ENCODE measurements at regions not wholly inside any gene's neighbourhood (a gene's known extent, or its start where the extent isn't known, plus 50 kb on each side); places are given as distances from the start of the nearest gene placed in this dataset.

DNA sequence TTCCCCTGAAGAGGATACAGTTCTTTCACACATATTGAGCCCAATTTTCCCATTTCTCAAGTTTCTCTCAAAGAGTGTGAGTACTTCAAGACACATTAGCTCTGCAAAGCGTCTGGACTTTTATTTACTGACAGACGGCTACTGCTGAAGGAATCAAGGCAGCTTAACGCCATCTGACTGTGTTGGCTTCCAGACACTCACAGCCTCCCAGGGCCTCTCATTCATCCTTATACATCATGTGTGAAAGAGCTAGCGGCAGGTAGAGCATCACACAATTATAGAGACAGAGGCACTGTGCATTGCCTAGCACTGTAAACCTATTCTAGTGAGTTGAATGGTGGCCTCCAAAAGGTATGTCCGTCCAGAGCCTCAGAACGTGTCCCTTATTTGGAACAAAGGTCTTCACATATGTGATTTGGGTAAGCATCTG, 284.1 kb upstream of the STT3B start:
- Histone ChIP-seq H3K9me3 (ENCODE audit: control insufficient read depth, low read length) (no peaks in the 10 kb centered on the region), H3K4me1 (ENCODE audit: control insufficient read depth, insufficient read depth, low read length) (peaks cover 7% of the 10 kb centered on the region), H3K27ac (ENCODE audit: insufficient read depth, low read depth, low read length, poor library complexity, severe bottlenecking) (no peak overlapping the region), H3K27me3 (ENCODE audit: control insufficient read depth, insufficient read depth, low read length, poor library complexity, severe bottlenecking) (no peaks in the 10 kb centered on the region), H3K36me3 (ENCODE audit: control insufficient read depth, insufficient read depth, low read length) (no peaks in the 10 kb centered on the region), H3K4me3 (ENCODE audit: insufficient read depth, low read depth, low read length) (no peak overlapping the region)
- WGBS, 2 experiments = 93 to 94% methylated on average over 6 of the region's 6 CpGs

- Histone ChIP-seq H3K27ac (ENCODE audit: insufficient read depth, low read depth, low read length, poor library complexity, severe bottlenecking) (no peak overlapping the region), H3K4me1 (ENCODE audit: control insufficient read depth, insufficient read depth, low read length) (peaks cover 7% of the 10 kb centered on the region), H3K27me3 (ENCODE audit: control insufficient read depth, insufficient read depth, low read length, poor library complexity, severe bottlenecking) (no peaks in the 10 kb centered on the region), H3K4me3 (ENCODE audit: insufficient read depth, low read depth, low read length) (no peak overlapping the region), H3K9me3 (ENCODE audit: control insufficient read depth, low read length) (no peaks in the 10 kb centered on the region), H3K36me3 (ENCODE audit: control insufficient read depth, insufficient read depth, low read length) (no peaks in the 10 kb centered on the region)
These were observed 283.2 kb upstream of the STT3B start for GRCh38 chr3:31249545-31249944.

GRCh38 chr3:31250116-31250777, 282.5 kb upstream of the STT3B start:
- Histone ChIP-seq H3K4me3 (ENCODE audit: insufficient read depth, low read depth, low read length) (no peak overlapping the region), H3K27ac (ENCODE audit: insufficient read depth, low read depth, low read length, poor library complexity, severe bottlenecking) (no peak overlapping the region), H3K36me3 (ENCODE audit: control insufficient read depth, insufficient read depth, low read length) (no peaks in the 10 kb centered on the region), H3K9me3 (ENCODE audit: control insufficient read depth, low read length) (no peaks in the 10 kb centered on the region), H3K4me1 (ENCODE audit: control insufficient read depth, insufficient read depth, low read length) (peaks cover 7% of the 10 kb centered on the region), H3K27me3 (ENCODE audit: control insufficient read depth, insufficient read depth, low read length, poor library complexity, severe bottlenecking) (no peaks in the 10 kb centered on the region)
- 97 to 100% methylated on average over 1 of the region's 1 CpG for WGBS, 2 experiments

DNA sequence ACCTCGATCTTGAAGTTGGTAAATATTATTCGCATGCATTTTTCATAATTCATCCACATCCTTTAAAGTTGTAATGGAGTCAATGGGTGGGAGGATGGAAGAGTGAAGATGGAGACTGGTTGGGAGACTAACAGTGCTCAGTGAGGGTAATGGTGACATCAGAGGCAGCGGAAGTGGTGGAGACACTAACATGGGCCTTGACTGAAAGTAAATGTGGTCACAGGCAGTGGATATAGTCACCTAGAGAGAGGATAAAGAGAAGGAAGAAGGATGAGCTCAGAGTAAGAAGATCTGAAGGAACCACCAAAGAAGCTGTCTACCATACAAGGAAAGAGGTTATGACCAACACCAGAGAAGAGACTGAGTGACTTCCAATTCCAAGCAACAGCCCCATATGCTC, 281.6 kb upstream of the STT3B start:
- peaks cover 7% of the 10 kb centered on the region for H3K4me1 ChIP-seq (ENCODE audit: control insufficient read depth, insufficient read depth, low read length)
- 94 to 98% methylated on average over 1 of the region's 3 CpGs for WGBS, 2 experiments
- no peaks in the 10 kb centered on the region for H3K27me3 ChIP-seq (ENCODE audit: control insufficient read depth, insufficient read depth, low read length, poor library complexity, severe bottlenecking)
- H3K36me3 ChIP-seq (ENCODE audit: control insufficient read depth, insufficient read depth, low read length) = no peaks in the 10 kb centered on the region
- H3K27ac ChIP-seq (ENCODE audit: insufficient read depth, low read depth, low read length, poor library complexity, severe bottlenecking) = no peak overlapping the region
- H3K9me3 ChIP-seq (ENCODE audit: control insufficient read depth, low read length) = no peaks in the 10 kb centered on the region
- no peak overlapping the region for H3K4me3 ChIP-seq (ENCODE audit: insufficient read depth, low read depth, low read length)

DNA sequence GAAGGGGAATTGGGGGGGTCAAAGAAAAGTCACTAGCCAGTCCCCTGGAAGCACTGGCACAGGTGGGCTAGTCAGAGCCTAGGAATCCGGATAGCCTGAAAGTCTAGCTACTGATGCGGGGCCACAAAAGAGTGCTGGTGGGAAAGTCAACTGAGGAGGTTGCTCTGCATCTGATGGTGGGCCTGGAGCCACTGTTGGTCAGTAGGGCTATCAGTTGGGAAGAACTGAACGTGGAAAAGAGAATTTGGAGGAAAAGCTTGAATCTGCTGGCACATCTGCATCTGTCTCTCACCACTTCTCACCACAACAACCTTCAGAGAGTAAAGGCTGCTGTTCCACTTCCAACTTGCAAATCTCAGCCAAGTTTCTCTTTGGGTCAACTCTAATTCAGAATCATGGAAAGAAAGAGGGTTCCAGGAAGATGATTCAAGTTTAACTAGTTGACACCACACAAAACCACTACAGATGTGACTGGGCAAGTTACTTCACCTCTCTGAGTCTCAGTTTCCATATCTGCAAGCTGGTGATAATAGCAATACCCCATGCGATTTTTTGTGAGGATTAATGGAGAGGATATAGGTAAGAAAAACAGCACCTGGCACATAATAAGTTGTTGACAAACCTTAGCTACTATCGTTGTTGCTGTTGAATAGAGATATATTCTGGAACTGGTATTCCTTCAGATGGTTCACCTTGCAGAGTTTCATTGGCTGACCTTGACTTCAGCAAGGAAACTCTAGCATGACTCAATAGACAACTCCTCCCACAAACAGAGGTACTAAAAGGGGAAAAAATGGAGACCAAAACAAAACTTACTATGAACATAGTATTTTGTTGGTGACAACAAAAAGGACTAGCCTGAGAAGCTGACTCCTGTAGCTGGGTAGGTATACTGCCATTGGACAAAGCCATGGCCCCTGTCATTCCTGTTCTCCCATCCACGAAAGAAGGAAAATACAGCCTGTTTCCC, 280.2 kb upstream of the STT3B start:
- no peak overlapping the region for H3K27ac ChIP-seq (ENCODE audit: insufficient read depth, low read depth, low read length, poor library complexity, severe bottlenecking)
- no peak overlapping the region for H3K4me3 ChIP-seq (ENCODE audit: insufficient read depth, low read depth, low read length)
- H3K9me3 ChIP-seq (ENCODE audit: control insufficient read depth, low read length) = no peaks in the 10 kb centered on the region
- H3K27me3 ChIP-seq (ENCODE audit: control insufficient read depth, insufficient read depth, low read length, poor library complexity, severe bottlenecking) = no peaks in the 10 kb centered on the region
- H3K36me3 ChIP-seq (ENCODE audit: control insufficient read depth, insufficient read depth, low read length) = no peaks in the 10 kb centered on the region
- 94 to 97% methylated on average over 6 of the region's 6 CpGs for WGBS, 2 experiments
- H3K4me1 ChIP-seq (ENCODE audit: control insufficient read depth, insufficient read depth, low read length) = peaks cover 3% of the 10 kb centered on the region

- H3K27ac ChIP-seq (ENCODE audit: insufficient read depth, low read depth, low read length, poor library complexity, severe bottlenecking) = no peak overlapping the region
- H3K4me1 ChIP-seq (ENCODE audit: control insufficient read depth, insufficient read depth, low read length) = no peaks in the 10 kb centered on the region
- H3K36me3 ChIP-seq (ENCODE audit: control insufficient read depth, insufficient read depth, low read length) = no peaks in the 10 kb centered on the region
- H3K27me3 ChIP-seq (ENCODE audit: control insufficient read depth, insufficient read depth, low read length, poor library complexity, severe bottlenecking) = no peaks in the 10 kb centered on the region
- 92 to 98% methylated on average over 4 of the region's 4 CpGs for WGBS, 2 experiments
- H3K4me3 ChIP-seq (ENCODE audit: insufficient read depth, low read depth, low read length) = no peak overlapping the region
- H3K9me3 ChIP-seq (ENCODE audit: control insufficient read depth, low read length) = no peaks in the 10 kb centered on the region
These were observed 278.9 kb upstream of the STT3B start for GRCh38 chr3:31253782-31254181.

DNA sequence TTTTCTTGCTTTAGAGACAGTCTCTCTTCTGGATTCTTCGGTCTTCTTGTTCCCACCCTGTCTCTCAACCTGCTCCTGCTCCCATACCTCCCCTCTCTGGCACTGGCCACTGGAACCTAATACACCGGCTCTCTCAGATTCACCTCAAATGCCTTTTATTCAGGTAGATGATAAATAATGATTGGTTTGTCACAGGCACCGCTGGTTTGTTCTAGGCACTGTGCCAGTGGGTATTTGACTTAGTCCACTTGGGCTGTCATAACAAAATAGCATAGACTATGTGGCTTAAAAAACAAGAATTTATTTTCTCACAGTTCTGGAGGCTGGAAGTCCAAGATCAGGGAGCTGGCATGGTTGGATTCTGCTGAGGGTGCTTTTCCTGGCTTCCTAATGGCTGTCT, 278.2 kb upstream of the STT3B start:
- Histone ChIP-seq H3K27me3 (ENCODE audit: control insufficient read depth, insufficient read depth, low read length, poor library complexity, severe bottlenecking) (no peaks in the 10 kb centered on the region), H3K4me3 (ENCODE audit: insufficient read depth, low read depth, low read length) (no peak overlapping the region), H3K4me1 (ENCODE audit: control insufficient read depth, insufficient read depth, low read length) (no peaks in the 10 kb centered on the region), H3K27ac (ENCODE audit: insufficient read depth, low read depth, low read length, poor library complexity, severe bottlenecking) (no peak overlapping the region), H3K9me3 (ENCODE audit: control insufficient read depth, low read length) (no peaks in the 10 kb centered on the region), H3K36me3 (ENCODE audit: control insufficient read depth, insufficient read depth, low read length) (no peaks in the 10 kb centered on the region)
- 91 to 98% methylated on average over 2 to 3 of the region's 3 CpGs for WGBS, 2 experiments

- no peak overlapping the region for H3K4me3 ChIP-seq (ENCODE audit: insufficient read depth, low read depth, low read length)
- no peaks in the 10 kb centered on the region for H3K9me3 ChIP-seq (ENCODE audit: control insufficient read depth, low read length)
- no peaks in the 10 kb centered on the region for H3K27me3 ChIP-seq (ENCODE audit: control insufficient read depth, insufficient read depth, low read length, poor library complexity, severe bottlenecking)
- 95% methylated on average over 1 of the region's 2 CpGs for WGBS, 2 experiments
- H3K27ac ChIP-seq (ENCODE audit: insufficient read depth, low read depth, low read length, poor library complexity, severe bottlenecking) = no peak overlapping the region
- no peaks in the 10 kb centered on the region for H3K4me1 ChIP-seq (ENCODE audit: control insufficient read depth, insufficient read depth, low read length)
- no peaks in the 10 kb centered on the region for H3K36me3 ChIP-seq (ENCODE audit: control insufficient read depth, insufficient read depth, low read length)
These were observed 277.6 kb upstream of the STT3B start for GRCh38 chr3:31255007-31255581.

DNA sequence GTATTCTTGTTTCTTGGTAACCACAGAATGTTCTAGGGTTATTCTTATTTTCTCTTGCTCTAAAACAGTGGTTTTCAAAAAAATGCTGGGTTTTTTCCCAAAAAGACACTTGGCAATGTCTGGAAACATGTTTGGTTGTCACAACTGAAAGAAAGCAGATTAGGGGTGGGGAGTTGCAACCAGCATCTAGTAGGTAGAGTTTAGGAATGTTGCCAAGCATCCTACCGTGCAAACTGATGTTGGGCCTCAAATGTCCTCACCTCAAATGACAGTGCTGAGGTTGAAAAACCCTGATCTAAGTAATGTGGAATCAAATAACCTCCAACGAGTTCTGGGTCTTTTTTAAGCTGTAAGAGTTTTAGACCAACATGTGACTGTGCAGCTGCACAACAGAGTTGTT, 270.5 kb upstream of the STT3B start:
- Histone ChIP-seq H3K36me3 (ENCODE audit: control insufficient read depth, insufficient read depth, low read length) (no peaks in the 10 kb centered on the region), H3K4me1 (ENCODE audit: control insufficient read depth, insufficient read depth, low read length) (no peaks in the 10 kb centered on the region), H3K27ac (ENCODE audit: insufficient read depth, low read depth, low read length, poor library complexity, severe bottlenecking) (no peak overlapping the region), H3K9me3 (ENCODE audit: control insufficient read depth, low read length) (no peaks in the 10 kb centered on the region), H3K27me3 (ENCODE audit: control insufficient read depth, insufficient read depth, low read length, poor library complexity, severe bottlenecking) (no peaks in the 10 kb centered on the region), H3K4me3 (ENCODE audit: insufficient read depth, low read depth, low read length) (no peak overlapping the region)
- 90 to 91% methylated on average over 2 of the region's 2 CpGs for WGBS, 2 experiments

DNA sequence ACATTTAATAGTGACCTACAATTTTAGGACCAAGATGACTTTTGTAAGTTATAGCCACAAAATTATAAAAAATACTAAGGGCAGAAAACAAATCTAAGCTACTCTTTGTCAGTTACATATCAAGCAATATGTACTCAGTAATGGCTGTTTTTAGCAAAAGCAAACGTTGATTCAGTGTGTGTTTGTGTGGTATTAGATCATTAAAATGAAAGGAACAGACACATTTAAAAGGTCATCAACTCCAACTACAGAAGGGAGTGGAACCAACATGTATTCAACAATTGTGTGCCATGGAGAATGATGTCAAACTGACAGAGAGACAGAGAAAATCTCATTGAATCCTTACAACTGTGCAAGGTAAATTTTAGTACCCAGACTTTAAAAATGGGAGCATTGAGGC, 268.8 kb upstream of the STT3B start:
- Histone ChIP-seq H3K4me1 (ENCODE audit: control insufficient read depth, insufficient read depth, low read length) (no peaks in the 10 kb centered on the region), H3K27me3 (ENCODE audit: control insufficient read depth, insufficient read depth, low read length, poor library complexity, severe bottlenecking) (no peaks in the 10 kb centered on the region), H3K36me3 (ENCODE audit: control insufficient read depth, insufficient read depth, low read length) (no peaks in the 10 kb centered on the region), H3K27ac (ENCODE audit: insufficient read depth, low read depth, low read length, poor library complexity, severe bottlenecking) (no peak overlapping the region), H3K4me3 (ENCODE audit: insufficient read depth, low read depth, low read length) (no peak overlapping the region), H3K9me3 (ENCODE audit: control insufficient read depth, low read length) (no peaks in the 10 kb centered on the region)
- WGBS, 2 experiments = 83% methylated on average over 1 of the region's 1 CpG; no CpG with 5 or more reads in 1 of the 2 experiments

Measured in ectodermal cell (in vitro differentiated cells).